ENCODE measurements at regions not wholly inside any gene's neighbourhood (a gene's known extent, or its start where the extent isn't known, plus 50 kb on each side); places are given as distances from the start of the nearest gene placed in this dataset.

GRCh38 chr3:147812186-147812911, 403.2 kb downstream of the ZIC1 start:
- TF ChIP-seq CTCF (optimal IDR thresholded peaks at IDR 0.05 in 1 of 3, IDR thresholded peaks at IDR 0.05 in 1 of 3, conservative IDR thresholded peaks at IDR 0.05 in 1 of 3; ENCODE audit: extremely low read depth in 1 of 3, insufficient read depth in 2 of 3, low read length in 3 of 3): no peak
- TF ChIP-seq EZH2 (IDR thresholded peaks at IDR 0.05; ENCODE audit: low read length): no peak

All from keratinocyte (primary cell).